Dedifferentiated amniotic fluid mesenchymal stem cell (primary cell): ENCODE measurements at regions not wholly inside any gene's neighbourhood (a gene's known extent, or its start where the extent isn't known, plus 50 kb on each side); places are given as distances from the start of the nearest gene placed in this dataset.
A peak's percentile ranks its signal among the peaks of the same experiment; 100 is the strongest.
"Not testable (repeated sequence)": the region's sequence is repeated elsewhere in the genome, so short reads cannot be mapped to it uniquely, and the experiment has no call there.

ENCODE experiments used
- DNase-seq: peaks from one replicate; pipeline ENCODE4 v3.0.0-alpha.2; 2016; ENCODE audit errors: extremely low spot score

DNA sequence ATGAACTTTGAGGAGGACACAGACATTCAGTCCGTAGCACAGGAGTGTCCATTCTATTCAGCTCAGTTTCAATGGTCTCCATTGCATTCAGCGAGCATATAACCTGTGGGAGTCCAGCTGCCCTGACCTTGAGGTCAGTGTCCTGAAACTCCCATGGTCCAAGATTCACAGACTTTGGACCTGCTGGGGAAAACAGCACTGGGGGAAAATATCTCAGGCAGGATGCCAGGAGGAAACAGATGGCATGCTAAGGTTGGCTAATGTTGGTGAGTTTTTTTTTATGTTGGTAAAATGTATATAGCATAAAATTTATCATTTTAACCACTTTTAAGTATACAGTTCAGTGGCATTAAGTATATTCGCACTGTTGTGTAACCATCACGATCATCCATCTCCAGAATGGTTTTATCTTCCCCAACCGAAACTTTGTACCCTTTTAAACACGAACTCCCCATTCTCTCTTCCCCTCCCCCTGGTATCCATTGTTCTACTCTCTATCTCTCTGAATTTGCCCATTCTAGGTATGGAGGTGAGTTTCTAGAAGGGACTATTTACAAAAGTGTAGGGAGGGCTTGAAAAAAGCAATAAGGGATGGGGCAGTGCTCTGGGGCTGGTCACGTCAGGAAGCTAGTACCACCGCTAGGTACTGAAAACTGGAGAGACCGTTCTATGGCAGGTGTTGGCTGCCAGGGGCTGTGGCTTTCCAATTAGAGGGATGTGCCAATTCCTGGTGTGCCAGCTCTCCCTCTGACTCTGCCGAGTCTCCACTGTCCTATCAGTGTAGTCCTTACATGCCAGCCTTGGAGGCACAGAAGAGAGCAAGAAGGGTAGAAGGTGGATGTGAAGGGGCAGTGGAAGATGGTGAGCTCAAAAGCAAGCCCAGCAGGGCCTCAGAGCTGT, 85.3 kb downstream of the FOXD2 start:
- DNase-seq: no peak

GRCh38 chr1:47523835-47524215, 86.0 kb downstream of the FOXD2 start:
- DNase-seq: no peak

GRCh38 chr1:47524272-47524671, 86.4 kb downstream of the FOXD2 start:
- DNase-seq: no peak

- DNase-seq: no peak
Observed at GRCh38 chr1:47527653-47528272, 89.9 kb downstream of the FOXD2 start.

- no peak for DNase-seq
Observed at GRCh38 chr1:47529520-47530098, 91.8 kb downstream of the FOXD2 start.

DNA sequence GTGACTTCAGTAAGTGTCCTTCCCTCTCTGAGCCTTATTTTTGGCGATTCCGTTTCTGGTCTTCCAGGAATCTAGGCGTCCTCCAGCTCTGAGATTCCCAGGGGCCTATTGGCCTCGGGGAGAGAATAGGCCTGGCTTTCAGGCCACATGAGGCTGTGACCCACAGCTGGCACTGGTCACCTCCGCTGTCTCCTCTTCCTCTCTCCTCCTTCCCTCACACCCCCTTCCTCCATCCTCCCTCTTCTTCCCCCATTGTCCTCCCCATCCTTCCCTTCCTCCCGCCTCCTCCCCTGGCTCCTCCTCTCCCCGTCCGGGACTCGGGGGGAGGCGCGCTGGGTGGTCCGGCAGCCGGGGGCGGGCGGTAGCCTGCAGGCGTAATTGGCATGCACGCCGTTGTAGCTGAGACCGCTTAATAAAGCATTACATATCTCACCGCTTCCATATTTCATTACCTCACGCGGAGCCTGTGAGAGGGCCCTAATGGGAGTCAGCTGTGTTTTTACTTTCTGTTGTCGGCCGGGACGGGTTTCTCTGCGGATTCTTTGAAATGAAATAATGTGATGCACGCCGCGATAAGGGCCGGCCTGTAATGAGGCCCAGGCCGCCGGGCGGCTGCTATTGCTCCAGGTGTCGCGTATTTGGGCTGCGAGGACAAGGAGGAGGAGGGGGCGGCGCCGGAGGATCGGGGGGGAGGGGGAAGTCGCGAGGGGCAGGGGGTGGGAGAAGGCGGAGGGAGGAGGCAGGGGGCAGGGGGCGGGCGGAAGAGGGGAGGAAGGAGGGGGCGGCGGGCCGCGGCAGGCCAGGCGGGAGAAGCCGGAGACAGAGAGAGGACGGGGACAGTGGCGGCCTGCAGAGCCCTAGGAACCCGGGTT, 95.3 kb downstream of the FOXD2 start:
- peak; percentile 71 for DNase-seq

DNA sequence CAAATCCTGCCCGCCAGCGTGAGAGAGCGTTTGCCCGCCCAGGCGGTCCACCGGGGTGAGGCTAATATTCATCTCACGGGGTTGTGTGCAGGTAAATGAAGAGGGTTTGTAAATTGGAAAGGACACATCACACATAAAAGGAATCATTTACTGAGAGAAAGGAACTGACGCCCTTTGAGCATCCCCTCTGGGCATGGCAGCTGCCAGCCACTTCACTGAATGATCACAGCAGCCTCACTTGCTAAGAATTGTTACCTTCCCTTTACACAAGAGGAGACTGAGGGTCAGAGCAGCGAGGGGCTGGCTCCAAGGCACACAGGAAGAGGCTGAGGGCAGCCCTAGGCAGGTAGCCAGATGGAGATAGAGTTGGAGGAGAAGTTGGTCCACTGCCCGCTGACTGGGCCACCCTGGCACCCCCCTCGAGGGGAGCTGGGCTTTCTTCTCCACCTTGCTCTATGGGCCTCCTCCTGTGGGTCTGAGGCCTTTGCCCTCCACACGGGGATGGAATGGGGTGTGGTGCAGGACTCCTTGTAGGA, 96.0 kb downstream of the FOXD2 start:
- no peak for DNase-seq

DNA sequence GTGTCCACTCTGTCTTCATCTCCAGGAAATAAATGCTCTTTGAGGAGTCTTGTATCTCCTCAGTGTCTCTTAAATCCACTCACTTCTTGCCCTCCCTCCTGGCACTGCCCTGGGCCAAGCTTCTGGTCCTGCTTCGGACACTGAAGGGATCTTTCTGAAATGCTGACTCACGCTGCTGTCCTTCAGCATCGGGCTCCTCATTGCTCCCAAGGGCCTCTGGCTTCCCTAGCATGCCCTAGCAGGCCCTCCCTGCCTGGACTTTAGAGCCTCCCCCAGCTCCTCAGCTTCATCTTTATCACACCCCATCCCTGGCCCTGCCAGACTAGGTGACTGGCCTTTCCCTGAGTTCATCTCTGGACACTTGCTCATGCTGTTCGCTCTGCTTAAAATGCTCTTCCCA, 96.6 kb downstream of the FOXD2 start:
- DNase-seq: no peak

- no peak for DNase-seq
Observed at GRCh38 chr1:47536646-47537118, 98.8 kb downstream of the FOXD2 start.

GRCh38 chr1:47537268-47537667, 99.4 kb downstream of the FOXD2 start:
- DNase-seq: no peak

- no peak for DNase-seq
Observed at GRCh38 chr1:47537966-47538365, 100.1 kb downstream of the FOXD2 start.

- not testable (repeated sequence) for DNase-seq
Observed at GRCh38 chr1:47538530-47538929, 100.7 kb downstream of the FOXD2 start.

DNA sequence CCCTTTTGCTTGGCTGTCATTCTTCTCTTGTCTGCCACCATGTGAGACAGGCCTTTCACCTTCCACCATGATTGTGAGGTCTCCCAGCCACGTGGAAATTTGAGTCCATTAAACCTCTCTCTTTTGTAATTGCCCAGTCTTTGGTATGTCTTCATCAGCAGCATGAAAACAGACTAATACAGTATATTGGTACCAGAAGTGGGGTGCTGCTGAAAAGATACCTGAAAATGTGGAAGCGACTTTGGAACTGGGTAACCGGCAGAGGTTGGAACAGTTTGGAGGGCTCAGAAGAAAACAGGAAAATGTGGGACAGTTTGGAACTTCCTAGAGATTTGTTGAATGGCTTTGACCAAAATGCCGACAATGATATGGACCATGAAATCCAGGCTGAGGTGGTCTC, 103.9 kb downstream of the FOXD2 start:
- DNase-seq: not testable (repeated sequence)

DNA sequence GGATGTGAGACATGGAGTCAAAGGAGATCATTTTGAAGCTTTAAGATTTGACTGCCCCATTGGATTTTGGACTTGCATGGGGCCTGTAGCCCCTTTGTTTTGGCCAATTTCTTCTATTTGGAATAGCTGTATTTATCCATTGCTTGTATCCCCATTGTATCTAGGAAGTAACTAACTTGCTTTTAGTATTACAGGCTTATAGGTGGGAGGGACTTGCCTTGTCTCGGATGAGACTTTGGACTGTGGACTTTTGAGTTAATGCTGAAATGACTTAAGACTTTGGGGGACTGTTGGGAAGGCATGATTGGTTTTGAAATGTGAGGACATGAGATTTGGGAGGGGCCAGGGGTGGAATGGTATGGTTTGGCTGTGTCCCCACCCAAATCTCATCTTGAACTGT, 105.2 kb downstream of the FOXD2 start:
- DNase-seq: not testable (repeated sequence)

DNA sequence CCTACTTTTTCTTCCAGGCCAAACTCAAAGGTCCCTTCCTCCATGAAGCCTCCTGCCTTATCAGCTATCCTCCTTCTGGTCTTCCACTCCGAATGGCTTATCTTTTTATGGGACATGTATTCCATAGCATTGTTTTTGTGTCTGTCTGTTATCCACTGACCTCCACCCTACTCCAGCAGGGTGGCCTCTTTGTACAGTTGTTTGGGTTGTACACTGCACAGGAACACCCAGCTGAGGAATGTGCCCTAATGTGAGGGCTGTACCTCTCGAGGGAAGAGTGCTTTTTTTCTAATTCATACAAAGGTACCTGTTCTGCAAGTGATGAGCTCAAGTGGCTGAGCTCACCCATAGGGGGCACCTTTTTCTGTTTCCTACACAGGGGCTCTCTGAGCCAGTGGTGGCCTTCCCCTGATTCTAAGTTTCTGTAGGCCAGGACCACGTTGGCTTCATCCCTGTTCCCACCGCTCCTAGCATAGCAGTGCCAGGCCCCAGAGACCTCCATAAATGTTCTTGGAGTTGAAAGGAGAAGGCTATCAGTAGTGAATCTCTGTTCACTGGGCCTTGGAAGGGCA, 108.2 kb downstream of the FOXD2 start:
- DNase-seq: no peak

DNA sequence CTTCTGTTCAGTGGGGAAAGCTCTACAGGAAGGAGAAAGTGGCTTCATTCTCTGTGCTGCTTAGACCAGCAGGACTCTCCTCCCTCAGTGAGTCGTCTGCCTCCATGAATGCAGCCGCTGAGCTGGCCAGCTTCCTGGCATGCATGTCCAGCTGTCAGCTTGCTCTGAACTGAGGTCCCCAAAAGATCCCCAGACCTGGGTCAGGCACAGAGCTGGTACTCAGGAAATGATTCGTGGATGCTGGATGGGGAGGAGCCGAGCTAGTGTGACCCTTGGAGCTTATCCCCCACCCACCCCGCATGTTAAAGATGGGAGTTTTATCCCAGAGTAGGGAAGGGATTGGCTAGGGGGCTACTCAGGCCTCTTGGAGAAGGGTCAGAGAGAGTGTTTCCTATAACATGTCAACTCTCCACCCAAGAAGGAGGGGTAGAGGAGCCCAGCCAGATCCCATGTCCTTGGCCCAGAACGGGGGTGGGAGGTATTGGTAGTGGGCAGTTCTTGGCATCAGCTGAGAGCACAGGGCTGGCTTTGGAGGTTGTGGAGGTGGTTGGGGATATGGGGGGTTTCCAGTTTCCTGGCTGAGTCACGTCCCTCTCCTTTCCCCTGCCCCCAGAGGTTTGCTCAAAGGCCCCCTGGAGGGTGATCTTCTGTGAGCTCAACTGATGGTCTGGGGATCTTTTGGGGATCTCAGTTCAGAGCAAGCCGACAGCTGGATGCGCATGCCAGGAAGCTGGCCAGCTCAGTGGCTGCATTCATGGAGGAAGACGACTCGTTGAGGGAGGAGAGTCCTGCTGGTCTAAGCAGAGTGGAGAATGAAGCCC, 110.1 kb downstream of the FOXD2 start:
- no peak for DNase-seq

- DNase-seq: no peak
Observed at GRCh38 chr1:47548637-47549036, 110.8 kb downstream of the FOXD2 start.

DNA sequence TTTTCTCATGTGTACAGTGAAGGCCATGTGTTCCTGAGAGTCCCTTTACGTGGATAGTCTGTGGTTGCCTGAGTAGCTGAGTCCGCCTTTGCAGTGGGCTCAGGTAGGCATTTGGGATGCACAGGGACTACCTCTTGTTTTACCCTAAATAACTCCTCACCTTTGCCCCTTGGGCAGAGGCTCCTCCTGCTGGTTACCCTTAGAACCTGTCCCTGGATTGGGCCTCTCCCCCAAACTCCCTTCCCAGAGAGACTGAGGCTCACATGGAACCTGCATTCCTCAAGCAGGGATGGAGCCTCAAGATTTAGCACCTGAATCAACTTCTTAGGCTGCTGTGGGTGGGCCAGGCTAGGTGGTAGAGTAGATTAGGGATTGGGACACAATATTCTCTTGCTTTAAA, 111.7 kb downstream of the FOXD2 start:
- no peak for DNase-seq

- DNase-seq: no peak
Observed at GRCh38 chr1:47550929-47551328, 113.1 kb downstream of the FOXD2 start.

DNA sequence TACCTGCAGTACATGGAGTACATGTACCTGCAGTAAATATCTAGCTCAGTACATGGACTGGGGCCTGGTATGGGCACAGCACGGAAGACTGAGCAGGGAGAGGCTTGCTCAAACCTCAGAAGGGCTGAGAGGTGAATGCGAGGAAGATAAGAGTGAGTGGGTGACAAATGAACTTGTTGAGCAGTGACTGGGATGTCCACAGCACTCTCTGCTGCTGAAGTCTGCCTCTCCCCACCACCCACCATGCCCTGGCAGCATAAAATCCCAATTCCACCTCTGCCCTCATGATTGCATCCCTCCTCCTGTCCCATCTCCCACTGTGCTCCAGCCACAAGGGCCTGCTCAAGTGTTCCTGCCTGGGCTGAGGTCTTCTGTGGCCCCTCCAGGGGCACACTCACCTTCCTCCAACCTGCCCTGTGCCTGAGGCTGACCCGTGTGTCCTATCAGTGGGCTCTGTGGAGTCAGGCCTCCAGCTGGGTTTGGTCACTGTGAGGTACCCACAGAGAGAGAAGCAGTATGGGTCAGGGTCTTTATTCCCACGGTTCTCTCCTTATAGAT, 114.2 kb downstream of the FOXD2 start:
- DNase-seq: no peak
